ENCODE measurements at regions not wholly inside any gene's neighbourhood (a gene's known extent, or its start where the extent isn't known, plus 50 kb on each side); places are given as distances from the start of the nearest gene placed in this dataset.
A peak's percentile ranks its signal among the peaks of the same experiment; 100 is the strongest.

DNA sequence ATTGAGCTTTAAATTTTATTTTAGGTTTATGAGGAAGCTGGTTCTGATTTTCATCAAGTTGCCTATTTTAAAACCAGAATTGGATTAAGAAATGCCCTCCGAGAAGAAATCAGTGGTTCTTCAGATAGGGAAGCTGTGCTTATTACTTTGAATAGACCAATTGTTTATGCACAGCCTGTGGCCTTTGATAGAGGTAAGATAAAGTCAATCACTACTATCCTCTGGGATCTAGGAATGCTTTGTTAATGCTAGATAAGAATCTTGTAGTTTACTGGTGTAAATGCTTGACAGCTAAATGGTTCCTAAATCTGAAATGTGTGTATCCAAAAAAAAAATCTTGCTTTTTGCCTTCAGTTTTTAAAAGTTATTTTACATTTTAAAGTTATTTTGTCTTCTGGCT, 73.0 kb upstream of the ADAD1 start:
- TF ChIP-seq, protein P1, sequence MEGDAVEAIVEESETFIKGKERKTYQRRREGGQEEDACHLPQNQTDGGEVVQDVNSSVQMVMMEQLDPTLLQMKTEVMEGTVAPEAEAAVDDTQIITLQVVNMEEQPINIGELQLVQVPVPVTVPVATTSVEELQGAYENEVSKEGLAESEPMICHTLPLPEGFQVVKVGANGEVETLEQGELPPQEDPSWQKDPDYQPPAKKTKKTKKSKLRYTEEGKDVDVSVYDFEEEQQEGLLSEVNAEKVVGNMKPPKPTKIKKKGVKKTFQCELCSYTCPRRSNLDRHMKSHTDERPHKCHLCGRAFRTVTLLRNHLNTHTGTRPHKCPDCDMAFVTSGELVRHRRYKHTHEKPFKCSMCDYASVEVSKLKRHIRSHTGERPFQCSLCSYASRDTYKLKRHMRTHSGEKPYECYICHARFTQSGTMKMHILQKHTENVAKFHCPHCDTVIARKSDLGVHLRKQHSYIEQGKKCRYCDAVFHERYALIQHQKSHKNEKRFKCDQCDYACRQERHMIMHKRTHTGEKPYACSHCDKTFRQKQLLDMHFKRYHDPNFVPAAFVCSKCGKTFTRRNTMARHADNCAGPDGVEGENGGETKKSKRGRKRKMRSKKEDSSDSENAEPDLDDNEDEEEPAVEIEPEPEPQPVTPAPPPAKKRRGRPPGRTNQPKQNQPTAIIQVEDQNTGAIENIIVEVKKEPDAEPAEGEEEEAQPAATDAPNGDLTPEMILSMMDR (IDR thresholded peaks at IDR 0.05), result no peak
- TF ChIP-seq POLR2A (IDR thresholded peaks at IDR 0.05), result no peak
- Histone ChIP-seq H3K27ac (no peak overlapping the region), H3K9me3 (no peaks in the 10 kb centered on the region), H3K4me1 (no peaks in the 10 kb centered on the region), H3K36me3 (replicated peaks in 1 of 2; ENCODE audit: insufficient read depth in 1 of 2, low read depth in 2 of 2) (no peaks in the 10 kb centered on the region), H3K4me3 (no peak overlapping the region), H3K27me3 (no peaks in the 10 kb centered on the region)
- intact Hi-C loops (cut with DNase I), result no loop called here
- ATAC-seq, result no peak
- no peak for DNase-seq
- WGBS, 2 donors, result 60 to 70% methylated on average over 1 of the region's 1 CpG

DNA sequence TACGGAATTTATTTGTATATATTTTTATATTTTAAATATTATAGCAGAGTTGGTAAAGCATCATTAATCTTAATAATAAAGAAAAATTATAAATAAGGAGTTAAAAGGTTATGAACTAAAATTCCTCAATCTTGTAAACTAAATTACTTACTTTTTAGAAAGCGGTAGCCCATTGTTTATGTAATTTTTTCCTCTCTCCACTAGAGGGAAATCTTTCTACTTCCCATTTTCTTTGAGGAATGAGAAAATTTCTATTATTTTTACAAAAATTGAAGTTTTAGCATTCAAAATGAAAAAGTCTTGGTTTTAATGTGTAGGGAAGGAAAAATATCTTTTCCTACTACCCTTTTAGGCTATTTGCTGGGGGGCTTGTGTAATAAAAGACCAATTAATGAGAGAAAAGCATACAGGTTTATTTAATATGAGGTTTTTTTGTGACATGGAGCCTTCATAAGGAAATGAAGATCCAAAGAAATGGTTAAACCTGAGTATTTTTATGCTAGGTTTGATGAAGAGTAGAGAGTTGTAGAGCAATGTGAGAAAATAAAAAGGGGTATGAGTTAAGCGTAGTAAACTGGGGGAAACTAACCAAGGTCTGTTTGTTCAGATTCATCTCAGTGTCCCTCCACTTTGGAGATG, 68.7 kb upstream of the ADAD1 start:
- no peak overlapping the region for H3K4me3 ChIP-seq
- H3K27ac ChIP-seq, result no peak overlapping the region
- no peaks in the 10 kb centered on the region for H3K27me3 ChIP-seq
- DNase-seq (no peak), ATAC-seq (no peak)
- intact Hi-C loops (cut with DNase I), result no loop called here
- H3K4me1 ChIP-seq, result no peaks in the 10 kb centered on the region
- peaks cover 0 to 1% of the 10 kb centered on the region in 2 donors for H3K36me3 ChIP-seq (replicated peaks in 1 of 2; ENCODE audit: insufficient read depth in 1 of 2, low read depth in 2 of 2)
- 81 to 88% methylated on average over 3 of the region's 3 CpGs for WGBS, 2 donors
- no peak for TF ChIP-seq POLR2A (IDR thresholded peaks at IDR 0.05)
- TF ChIP-seq, protein P1 (IDR thresholded peaks at IDR 0.05), result peak in 6 of 7 experiments; percentile 14 to 33 (median 24)
- no peaks in the 10 kb centered on the region for H3K9me3 ChIP-seq

DNA sequence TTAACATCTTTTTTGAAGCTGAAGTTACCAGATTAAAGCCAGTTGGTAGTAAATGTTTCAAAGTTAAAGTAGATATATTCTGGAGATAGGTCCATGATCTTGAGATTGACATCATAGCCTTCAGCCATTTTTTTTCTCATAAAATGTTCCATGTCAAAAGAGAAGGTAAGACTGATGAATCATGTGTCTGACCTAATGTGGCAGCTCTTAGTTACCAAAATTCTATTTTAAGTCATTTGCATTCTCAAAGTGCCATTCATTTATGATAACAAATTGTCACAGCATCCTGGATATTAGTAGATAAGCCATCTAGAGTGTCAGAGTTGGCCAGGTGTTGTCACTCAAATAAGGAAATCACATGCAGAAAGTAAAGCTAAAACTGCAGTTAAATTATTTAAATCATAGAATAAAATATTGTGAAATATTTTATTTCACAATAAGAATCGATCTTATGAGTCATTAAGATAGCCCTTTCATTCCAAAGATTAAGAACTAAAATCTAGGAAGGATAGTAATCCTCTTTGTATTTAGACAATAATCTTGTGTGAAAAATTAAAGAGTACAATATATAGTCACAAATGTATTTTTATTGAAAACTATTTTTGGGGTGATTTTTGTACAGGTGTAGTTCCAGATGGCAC, 65.7 kb upstream of the ADAD1 start:
- no peak for DNase-seq
- Histone ChIP-seq H3K27ac (no peak overlapping the region), H3K4me3 (no peak overlapping the region), H3K4me1 (no peaks in the 10 kb centered on the region), H3K36me3 (replicated peaks in 1 of 2; ENCODE audit: insufficient read depth in 1 of 2, low read depth in 2 of 2) (peaks cover 0 to 5% of the 10 kb centered on the region in 2 donors), H3K27me3 (no peaks in the 10 kb centered on the region), H3K9me3 (no peaks in the 10 kb centered on the region)
- ATAC-seq, result no peak
- WGBS, 2 donors, result 67 to 85% methylated on average over 1 of the region's 1 CpG
- no peak for TF ChIP-seq POLR2A (IDR thresholded peaks at IDR 0.05)
- TF ChIP-seq, protein P1 (IDR thresholded peaks at IDR 0.05), result no peak
- intact Hi-C loops (cut with DNase I), result no loop called here

DNA sequence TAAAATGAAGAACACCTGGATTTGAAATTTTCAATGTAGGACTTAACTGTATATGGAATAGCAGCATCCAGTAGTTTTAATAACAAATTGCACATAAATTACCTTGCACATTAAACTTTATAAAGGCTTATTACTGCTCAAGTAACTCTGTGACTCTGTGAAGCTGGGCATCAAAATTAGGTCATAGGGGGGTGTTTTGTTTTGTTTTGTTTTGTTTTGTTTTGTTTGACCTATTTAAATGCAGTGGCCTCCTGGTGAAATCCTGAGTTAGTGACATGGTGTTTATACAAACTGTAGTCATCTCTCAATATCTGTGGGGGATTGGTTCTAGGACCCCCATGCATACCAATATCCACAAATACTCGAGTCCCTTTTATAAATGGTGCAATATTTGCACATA, 51.9 kb upstream of the ADAD1 start:
- 77 to 87% methylated on average over 1 of the region's 1 CpG for WGBS, 2 donors
- intact Hi-C loops (cut with DNase I), result no loop called here
- DNase-seq (no peak), ATAC-seq (no peak)
- H3K36me3 ChIP-seq (replicated peaks in 1 of 2; ENCODE audit: insufficient read depth in 1 of 2, low read depth in 2 of 2), result peaks cover 0 to 13% of the 10 kb centered on the region in 2 donors
- TF ChIP-seq, protein P1 (IDR thresholded peaks at IDR 0.05), result no peak
- TF ChIP-seq POLR2A (IDR thresholded peaks at IDR 0.05), result no peak
- H3K4me1 ChIP-seq, result no peaks in the 10 kb centered on the region
- no peaks in the 10 kb centered on the region for H3K27me3 ChIP-seq
- no peak overlapping the region for H3K4me3 ChIP-seq
- H3K27ac ChIP-seq, result no peak overlapping the region
- H3K9me3 ChIP-seq, result no peaks in the 10 kb centered on the region

DNA sequence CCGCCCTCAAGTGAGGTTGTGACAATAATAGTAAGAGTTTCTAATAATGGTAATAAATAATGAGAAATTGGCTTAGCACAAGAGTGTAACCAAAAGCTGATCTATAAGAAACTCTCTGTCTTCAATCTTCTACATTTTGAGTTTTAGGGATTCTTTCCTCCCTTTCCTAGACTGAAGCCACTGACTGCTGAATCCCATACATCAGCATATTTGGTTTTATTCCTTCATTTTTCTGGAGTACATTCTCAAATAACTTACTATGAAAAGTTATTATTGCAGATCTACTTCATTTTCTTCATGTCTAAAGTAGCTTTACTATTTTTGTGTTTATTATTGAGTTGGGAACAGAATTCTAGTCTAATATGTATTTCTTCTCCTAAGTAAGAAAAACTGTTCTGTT, 49.9 kb upstream of the ADAD1 start:
- Histone ChIP-seq H3K4me3 (no peak overlapping the region), H3K9me3 (no peaks in the 10 kb centered on the region), H3K36me3 (replicated peaks in 1 of 2; ENCODE audit: insufficient read depth in 1 of 2, low read depth in 2 of 2) (peaks cover 0 to 17% of the 10 kb centered on the region in 2 donors), H3K27me3 (no peaks in the 10 kb centered on the region), H3K4me1 (no peaks in the 10 kb centered on the region), H3K27ac (no peak overlapping the region)
- intact Hi-C loops (cut with DNase I), result no loop called here
- no peak for DNase-seq
- 95 to 98% methylated on average over 1 of the region's 1 CpG for WGBS, 2 donors
- no peak for TF ChIP-seq POLR2A (IDR thresholded peaks at IDR 0.05)
- TF ChIP-seq, protein P1 (IDR thresholded peaks at IDR 0.05), result no peak
- ATAC-seq, result no peak

Measured in body of pancreas (tissue), 4 donors.